Uterus (tissue), 3 donors: ENCODE measurements at regions not wholly inside any gene's neighbourhood (a gene's known extent, or its start where the extent isn't known, plus 50 kb on each side); places are given as distances from the start of the nearest gene placed in this dataset.

Experiments used
- DNase-seq, 2 donors: peaks; one replicate each; pipeline ENCODE4 v3.0.0-alpha.2; 2019 to 2020
- H3K27ac ChIP-seq, 2 donors: fragments of 200-600 bp; sonication (generic); 1 replicate in 1 of 2; 2 replicates in 1 of 2; pipeline ENCODE4 v1.5.1; 2016 to 2018
- H3K27me3 ChIP-seq, 2 donors: fragments of 200-600 bp; sonication (generic); one replicate each; pipeline ENCODE4 v1.5.1; 2018 to 2019; ENCODE audit warnings: control low read depth in 1 of 2
- H3K36me3 ChIP-seq, 2 donors: fragments of 200-600 bp; sonication (generic); one replicate each; pipeline ENCODE4 v1.5.1; 2019; ENCODE audit warnings: control low read depth in 1 of 2
- H3K4me1 ChIP-seq, 2 donors: fragments of 200-600 bp; sonication (generic); one replicate each; pipeline ENCODE4 v1.5.1; 2018 to 2019; ENCODE audit warnings: control low read depth in 1 of 2
- H3K4me3 ChIP-seq, 2 donors: fragments of 200-600 bp; sonication (generic); 1 replicate in 1 of 2; 2 replicates in 1 of 2; pipeline ENCODE4 v1.5.1; 2018 to 2019; ENCODE audit warnings: mild to moderate bottlenecking in 1 of 2
- H3K9me3 ChIP-seq, 2 donors: fragments of 200-600 bp; sonication (generic); one replicate each; pipeline ENCODE4 v1.5.1; 2019; ENCODE audit warnings: control low read depth in 1 of 2
- POLR2A ChIP-seq, 2 donors: fragments of 450-650 bp; IDR thresholded peaks; one replicate each; pipeline ENCODE4 v1.6.1; 2016; ENCODE audit warnings: antibody characterized with exemption in 2 of 2, mild to moderate bottlenecking in 1 of 2, moderate library complexity in 1 of 2
- intact Hi-C: fragments of 100-400 bp; cut with DNase I; formaldehyde crosslinking; loops from one replicate; pipeline ENCODE4 v1.15.1; 2023; ENCODE audit warnings: low total_unique reads
- TF ChIP-seq, protein P1 (sequence below), 4 experiments: fragments of 200-600 bp in 2 of 4; fragments of 450-650 bp in 2 of 4; sonication (generic) in 2 of 4; IDR thresholded peaks; one replicate each; pipeline ENCODE4 v1.5.1; 2016 to 2019; ENCODE audit warnings: antibody characterized with exemption in 4 of 4, mild to moderate bottlenecking in 2 of 4, moderate library complexity in 1 of 4
- donor health status: DM: yes; HTN: yes; CAD: no.

DNA sequence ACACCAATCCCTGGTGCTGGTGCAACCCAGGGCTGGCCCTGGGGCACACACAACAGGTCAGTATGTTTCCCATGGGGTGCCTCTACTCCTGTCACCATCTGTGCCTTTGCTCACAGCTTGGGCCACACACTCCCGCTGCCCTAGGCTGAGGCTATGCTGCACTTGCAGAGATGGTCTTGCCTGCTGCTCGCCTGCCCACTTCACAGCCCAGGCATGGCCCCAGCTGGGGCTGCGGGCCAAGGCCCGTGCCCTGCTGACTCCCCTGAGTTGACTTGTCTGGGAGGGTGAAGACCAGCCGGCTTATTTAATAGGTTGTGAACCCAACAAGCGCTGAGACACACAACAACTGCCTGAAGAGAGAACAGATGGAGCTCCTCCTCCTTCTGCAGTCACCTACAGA, 184.1 kb downstream of the ZNF33B start:
- no peak overlapping the region for H3K4me3 ChIP-seq
- no peaks in the 10 kb centered on the region for H3K27me3 ChIP-seq
- no peaks in the 10 kb centered on the region for H3K36me3 ChIP-seq
- H3K4me1 ChIP-seq, result no peaks in the 10 kb centered on the region
- H3K27ac ChIP-seq, result no peak overlapping the region
- no peaks in the 10 kb centered on the region for H3K9me3 ChIP-seq
- DNase-seq, result no peak
- intact Hi-C loops, result no loop called here
- TF ChIP-seq, protein P1, sequence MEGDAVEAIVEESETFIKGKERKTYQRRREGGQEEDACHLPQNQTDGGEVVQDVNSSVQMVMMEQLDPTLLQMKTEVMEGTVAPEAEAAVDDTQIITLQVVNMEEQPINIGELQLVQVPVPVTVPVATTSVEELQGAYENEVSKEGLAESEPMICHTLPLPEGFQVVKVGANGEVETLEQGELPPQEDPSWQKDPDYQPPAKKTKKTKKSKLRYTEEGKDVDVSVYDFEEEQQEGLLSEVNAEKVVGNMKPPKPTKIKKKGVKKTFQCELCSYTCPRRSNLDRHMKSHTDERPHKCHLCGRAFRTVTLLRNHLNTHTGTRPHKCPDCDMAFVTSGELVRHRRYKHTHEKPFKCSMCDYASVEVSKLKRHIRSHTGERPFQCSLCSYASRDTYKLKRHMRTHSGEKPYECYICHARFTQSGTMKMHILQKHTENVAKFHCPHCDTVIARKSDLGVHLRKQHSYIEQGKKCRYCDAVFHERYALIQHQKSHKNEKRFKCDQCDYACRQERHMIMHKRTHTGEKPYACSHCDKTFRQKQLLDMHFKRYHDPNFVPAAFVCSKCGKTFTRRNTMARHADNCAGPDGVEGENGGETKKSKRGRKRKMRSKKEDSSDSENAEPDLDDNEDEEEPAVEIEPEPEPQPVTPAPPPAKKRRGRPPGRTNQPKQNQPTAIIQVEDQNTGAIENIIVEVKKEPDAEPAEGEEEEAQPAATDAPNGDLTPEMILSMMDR (IDR thresholded peaks at IDR 0.05), result no peak
- no peak for TF ChIP-seq POLR2A (IDR thresholded peaks at IDR 0.05)

DNA sequence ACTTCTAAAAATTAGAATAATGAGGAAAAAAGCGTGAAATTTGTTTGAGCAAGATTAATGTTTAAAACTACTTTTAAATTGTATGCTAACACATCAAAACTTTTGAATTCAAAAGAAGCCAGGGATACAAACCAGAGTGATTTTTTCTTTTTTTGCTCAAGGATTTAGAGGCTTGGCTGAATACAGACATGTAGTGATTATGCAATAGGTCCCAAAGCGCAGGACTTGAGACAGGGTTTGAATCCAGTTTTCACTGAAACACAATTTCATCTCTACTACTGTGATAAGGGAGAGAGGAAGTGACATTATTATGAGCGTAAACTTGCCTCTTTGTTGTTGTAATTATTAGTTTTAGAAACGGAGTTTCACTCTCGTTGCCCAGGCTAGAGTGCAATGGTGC, 207.3 kb downstream of the ZNF33B start:
- no peak for TF ChIP-seq POLR2A (IDR thresholded peaks at IDR 0.05)
- TF ChIP-seq, protein P1 (IDR thresholded peaks at IDR 0.05), result no peak
- intact Hi-C loops, result no loop called here
- no peak for DNase-seq

DNA sequence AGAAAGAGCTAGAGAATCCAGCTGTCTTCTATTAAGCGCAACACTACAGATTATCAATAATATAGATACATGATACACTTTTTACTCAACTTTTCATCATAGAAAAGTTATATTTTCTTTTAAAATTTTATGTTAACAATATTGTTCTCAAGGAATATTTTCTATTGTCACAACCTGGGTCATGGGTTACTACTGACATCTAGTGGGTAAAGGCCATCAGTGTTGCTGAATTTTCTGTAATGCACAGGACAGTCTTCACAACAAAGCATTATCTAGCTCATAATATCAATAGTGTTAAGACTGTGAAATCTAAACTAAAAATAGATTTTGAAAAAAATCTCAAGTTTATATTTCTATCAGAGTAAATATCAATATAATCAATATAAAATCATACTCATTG, 209.8 kb downstream of the ZNF33B start:
- Histone ChIP-seq H3K27ac (no peak overlapping the region), H3K27me3 (no peaks in the 10 kb centered on the region), H3K36me3 (no peaks in the 10 kb centered on the region), H3K4me3 (no peak overlapping the region), H3K4me1 (no peaks in the 10 kb centered on the region), H3K9me3 (no peaks in the 10 kb centered on the region)
- DNase-seq, result no peak
- intact Hi-C loops, result no loop called here
- no peak for TF ChIP-seq POLR2A (IDR thresholded peaks at IDR 0.05)
- TF ChIP-seq, protein P1 (IDR thresholded peaks at IDR 0.05), result peak in 1 of 4 experiments; percentile 15

More for the DNA sequence above, 207.3 kb downstream of the ZNF33B start:
- no peaks in the 10 kb centered on the region for H3K36me3 ChIP-seq
- no peaks in the 10 kb centered on the region for H3K27me3 ChIP-seq
- H3K4me3 ChIP-seq, result no peak overlapping the region
- no peaks in the 10 kb centered on the region for H3K4me1 ChIP-seq
- H3K27ac ChIP-seq, result no peak overlapping the region
- no peaks in the 10 kb centered on the region for H3K9me3 ChIP-seq

DNA sequence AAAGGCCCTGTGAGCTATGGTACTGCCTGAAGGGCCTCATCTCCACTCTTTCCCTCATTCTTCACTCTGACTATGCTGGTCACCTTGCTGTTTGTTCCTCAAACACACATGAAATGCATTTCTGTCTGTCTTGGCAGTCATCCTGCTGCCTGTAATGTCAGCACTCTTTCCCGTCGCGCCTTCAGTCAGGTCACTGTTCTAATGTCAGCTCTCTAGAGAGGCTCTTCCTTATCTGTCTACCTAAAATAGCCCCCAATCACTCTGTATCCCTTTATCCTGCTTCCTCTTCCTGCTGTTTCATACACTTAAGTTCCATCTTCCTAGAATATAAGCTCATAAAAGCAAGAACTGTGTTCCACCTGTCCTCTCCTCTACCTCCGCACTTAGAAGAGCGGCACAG, 215.5 kb downstream of the ZNF33B start:
- H3K4me3 ChIP-seq, result no peak overlapping the region
- H3K27ac ChIP-seq, result no peak overlapping the region
- TF ChIP-seq POLR2A (IDR thresholded peaks at IDR 0.05), result no peak
- TF ChIP-seq, protein P1 (IDR thresholded peaks at IDR 0.05), result no peak
- H3K9me3 ChIP-seq, result no peaks in the 10 kb centered on the region
- intact Hi-C loops, result no loop called here
- H3K36me3 ChIP-seq, result no peaks in the 10 kb centered on the region
- no peaks in the 10 kb centered on the region for H3K4me1 ChIP-seq
- no peak for DNase-seq
- no peaks in the 10 kb centered on the region for H3K27me3 ChIP-seq

DNA sequence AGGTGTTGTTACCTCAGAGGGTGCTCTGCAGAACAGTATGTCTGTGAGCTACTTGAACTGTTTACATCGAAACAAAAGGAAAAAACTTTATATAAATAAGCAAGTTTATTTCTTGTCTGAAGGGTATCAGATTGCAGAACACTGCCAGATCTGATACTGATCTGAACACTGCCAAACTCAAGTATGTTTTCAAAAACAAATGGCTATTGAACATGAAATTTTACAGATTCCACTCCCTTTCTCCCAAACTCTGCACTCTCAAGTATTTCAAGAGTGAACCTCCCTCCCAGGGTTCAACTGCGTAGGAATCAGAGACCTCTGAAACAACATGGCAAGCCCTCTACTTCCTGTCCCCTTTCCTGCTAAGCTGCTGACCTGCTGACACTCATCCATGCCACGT, 216.6 kb downstream of the ZNF33B start:
- Histone ChIP-seq H3K4me3 (no peak overlapping the region), H3K4me1 (no peaks in the 10 kb centered on the region), H3K9me3 (no peaks in the 10 kb centered on the region), H3K36me3 (no peaks in the 10 kb centered on the region), H3K27ac (no peak overlapping the region), H3K27me3 (no peaks in the 10 kb centered on the region)
- intact Hi-C loops, result no loop called here
- no peak for DNase-seq
- TF ChIP-seq, protein P1 (IDR thresholded peaks at IDR 0.05), result no peak
- TF ChIP-seq POLR2A (IDR thresholded peaks at IDR 0.05), result no peak
